Choroid plexus epithelial cell (primary cell): ENCODE measurements at regions not wholly inside any gene's neighbourhood (a gene's known extent, or its start where the extent isn't known, plus 50 kb on each side); places are given as distances from the start of the nearest gene placed in this dataset.

Experiments used
- DNase-seq: peaks from one replicate; pipeline ENCODE4 v3.0.0-alpha.2; 2010; ENCODE audit warnings: low read depth
- H3K4me3 ChIP-seq: 2 replicates; pipeline ENCODE4 v1.5.1; 2011; ENCODE audit warnings: low read depth, mild to moderate bottlenecking, control low read depth, low read length, moderate library complexity
- TF ChIP-seq, protein P1 (sequence below): conservative IDR thresholded peaks from 2 replicates; pipeline ENCODE4 v1.5.1; 2011; ENCODE audit warnings: low read depth, mild to moderate bottlenecking, control low read depth, inconsistent platforms, low read length, moderate library complexity

DNA sequence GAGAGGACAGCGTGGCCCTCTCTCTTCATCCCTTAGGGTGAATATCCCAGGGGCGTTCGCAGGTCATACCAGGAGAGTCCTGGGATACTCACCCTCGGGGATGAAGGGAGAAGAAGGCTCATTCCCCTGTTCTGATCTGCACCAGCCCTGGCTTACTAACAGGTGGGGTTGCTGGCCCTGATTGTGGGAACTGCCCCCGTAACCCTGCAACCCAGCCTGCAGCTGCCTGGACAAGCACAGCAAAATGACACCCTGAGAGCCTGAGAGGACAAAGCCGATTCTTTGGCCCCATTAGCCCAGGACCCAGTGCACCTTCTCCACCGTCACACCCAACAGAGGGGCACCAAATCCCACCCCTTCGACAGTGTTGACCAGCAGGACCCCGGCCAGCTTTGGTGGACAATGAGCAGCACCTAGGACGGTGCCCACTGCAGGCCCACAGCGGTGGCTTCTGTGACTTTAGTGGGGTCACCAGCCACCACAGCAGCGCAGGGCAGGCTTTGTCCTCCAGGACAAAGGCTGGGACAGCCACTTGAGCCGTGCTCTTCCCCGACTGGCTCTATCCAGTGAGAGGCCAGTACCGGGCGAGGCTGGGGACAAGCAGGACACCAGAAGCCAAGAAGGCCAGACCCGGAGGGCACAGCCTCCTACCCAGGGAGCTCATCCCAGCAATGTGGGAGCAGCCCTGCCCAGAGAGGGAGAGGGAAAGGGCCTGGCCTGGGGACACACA lies 98.5 kb upstream of the RTL6 start:
- no peak overlapping the region for H3K4me3 ChIP-seq
- no peak for DNase-seq
- TF ChIP-seq, protein P1, sequence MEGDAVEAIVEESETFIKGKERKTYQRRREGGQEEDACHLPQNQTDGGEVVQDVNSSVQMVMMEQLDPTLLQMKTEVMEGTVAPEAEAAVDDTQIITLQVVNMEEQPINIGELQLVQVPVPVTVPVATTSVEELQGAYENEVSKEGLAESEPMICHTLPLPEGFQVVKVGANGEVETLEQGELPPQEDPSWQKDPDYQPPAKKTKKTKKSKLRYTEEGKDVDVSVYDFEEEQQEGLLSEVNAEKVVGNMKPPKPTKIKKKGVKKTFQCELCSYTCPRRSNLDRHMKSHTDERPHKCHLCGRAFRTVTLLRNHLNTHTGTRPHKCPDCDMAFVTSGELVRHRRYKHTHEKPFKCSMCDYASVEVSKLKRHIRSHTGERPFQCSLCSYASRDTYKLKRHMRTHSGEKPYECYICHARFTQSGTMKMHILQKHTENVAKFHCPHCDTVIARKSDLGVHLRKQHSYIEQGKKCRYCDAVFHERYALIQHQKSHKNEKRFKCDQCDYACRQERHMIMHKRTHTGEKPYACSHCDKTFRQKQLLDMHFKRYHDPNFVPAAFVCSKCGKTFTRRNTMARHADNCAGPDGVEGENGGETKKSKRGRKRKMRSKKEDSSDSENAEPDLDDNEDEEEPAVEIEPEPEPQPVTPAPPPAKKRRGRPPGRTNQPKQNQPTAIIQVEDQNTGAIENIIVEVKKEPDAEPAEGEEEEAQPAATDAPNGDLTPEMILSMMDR = no peak

DNA sequence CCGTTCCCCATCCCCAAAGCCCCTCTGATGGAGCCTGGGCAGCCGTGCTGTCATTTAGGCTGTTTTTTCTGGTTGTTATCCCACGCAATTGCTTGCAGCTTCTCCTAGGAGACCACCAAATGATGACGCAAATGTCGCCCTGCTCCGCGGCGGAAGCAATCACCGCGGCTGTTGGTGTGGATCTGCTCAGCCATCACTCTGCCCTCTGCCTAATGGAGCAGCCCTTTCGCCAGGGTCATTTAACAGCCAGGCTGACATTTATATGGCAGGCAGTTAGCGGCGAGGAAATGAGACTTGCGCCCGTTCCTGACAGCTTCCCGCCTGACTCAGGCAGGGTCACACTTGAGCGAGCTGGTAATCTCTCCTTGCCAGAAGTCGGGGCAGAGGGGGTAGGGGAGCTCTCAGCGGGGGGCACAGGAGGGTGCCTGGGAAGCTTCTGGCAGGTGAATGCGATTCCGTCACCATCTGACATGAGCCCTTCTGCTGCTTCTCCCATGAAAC lies 97.9 kb upstream of the RTL6 start:
- DNase-seq = no peak
- TF ChIP-seq, protein P1 = no peak
- no peak overlapping the region for H3K4me3 ChIP-seq

DNA sequence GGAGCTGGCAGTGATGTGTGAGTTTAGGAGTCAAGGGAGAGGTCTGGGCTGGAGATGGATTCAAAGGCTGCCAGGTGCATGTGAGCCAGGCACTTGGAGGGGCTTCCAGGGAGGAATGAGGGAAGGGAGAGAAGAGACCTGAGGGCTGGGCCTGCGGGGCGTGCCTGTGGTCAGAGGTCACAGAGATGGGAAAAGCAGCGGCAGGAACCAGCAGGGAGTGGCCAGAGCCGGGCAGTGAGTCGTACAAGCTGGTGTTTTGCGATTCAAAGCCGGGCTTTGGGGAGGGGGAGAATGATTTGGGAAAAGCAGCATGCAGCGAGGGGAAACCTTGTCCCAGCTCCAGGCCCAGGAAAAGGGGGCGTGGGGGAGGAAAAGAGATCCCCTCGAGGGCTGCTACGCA lies 96.9 kb upstream of the RTL6 start:
- H3K4me3 ChIP-seq = no peak overlapping the region
- TF ChIP-seq, protein P1 = no peak
- no peak for DNase-seq

DNA sequence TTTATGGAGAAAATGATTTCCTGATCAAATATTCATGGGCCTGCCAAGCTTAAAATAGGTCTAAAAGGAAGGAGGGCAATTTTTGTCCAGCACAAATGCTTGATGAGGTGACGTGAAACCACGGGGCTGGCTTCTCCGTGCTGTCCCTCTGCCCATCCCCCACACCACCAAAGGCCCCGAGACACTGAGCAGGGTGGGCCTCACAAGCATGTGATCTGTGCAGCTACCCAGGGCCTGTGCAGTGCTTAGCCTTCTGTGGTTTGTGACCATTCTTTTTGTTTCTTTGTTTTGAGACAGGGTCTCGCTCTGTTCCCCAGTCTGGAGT lies 94.8 kb upstream of the RTL6 start:
- TF ChIP-seq, protein P1 = no peak
- DNase-seq = no peak
- H3K4me3 ChIP-seq = no peak overlapping the region

DNA sequence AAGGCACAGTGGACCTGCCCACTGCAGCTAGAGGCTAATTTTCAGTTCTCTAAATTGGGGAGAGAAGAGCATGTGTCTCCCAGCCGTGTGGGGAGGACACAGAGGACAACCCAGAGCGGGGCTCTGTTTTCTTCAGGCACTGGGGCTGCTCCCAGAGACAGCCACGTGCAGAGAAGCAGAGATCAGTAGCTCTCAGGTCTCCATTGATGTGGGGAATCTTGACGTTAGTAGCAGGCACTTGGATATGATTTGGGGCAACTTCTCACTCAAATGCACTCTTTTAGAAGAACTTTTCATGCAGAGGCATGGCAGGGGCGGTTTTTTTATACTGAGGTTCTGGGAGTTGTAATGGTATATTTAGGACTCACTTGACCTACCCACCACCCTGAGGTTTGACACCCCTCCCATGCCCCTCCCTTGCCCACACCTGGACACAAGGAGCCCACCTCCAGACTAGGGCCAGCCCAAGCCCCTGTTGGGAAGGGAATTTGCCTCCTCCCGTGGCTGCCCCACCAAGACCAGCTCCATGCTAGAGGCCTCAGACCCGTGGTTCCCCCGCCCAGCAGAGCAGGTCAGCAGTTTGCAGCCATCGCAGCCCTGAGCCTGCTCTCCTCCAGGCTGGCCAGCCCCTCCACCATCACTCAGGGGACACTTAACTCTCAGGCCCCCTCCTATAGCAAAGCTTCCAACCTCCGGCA lies 94.2 kb upstream of the RTL6 start:
- DNase-seq = no peak
- TF ChIP-seq, protein P1 = no peak
- H3K4me3 ChIP-seq = no peak overlapping the region

DNA sequence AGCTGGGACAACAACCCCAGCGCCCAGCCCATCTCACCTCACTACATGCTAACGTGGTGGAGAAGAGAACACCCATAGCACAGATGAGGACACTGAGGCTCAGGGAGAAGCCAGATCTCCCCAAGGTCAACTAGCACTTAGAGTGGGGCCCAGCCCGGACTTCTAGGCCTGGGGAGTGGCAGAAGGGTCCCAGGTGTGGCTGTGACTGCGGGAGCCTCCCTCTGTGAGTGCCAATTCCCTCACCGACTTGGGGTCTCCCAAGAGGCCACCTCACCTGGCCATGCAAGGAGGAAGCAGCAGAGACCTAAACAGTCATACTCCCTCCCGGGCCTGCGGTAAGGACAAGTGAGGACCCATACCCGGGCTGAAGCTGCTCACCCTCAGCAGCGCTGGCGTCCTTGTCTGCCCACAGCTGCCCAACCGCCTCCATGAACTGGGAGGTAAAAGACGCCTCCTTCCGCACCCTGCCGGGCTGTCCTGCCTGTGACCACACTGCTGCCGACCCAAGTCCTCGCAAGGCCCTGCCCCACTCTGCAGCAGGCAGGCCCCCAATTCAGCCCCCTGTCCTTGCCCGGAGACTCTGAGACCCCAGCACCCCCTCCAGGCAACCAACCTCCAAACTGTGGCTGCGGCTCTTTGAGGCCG lies 93.2 kb upstream of the RTL6 start:
- no peak for DNase-seq
- H3K4me3 ChIP-seq = no peak overlapping the region
- TF ChIP-seq, protein P1 = no peak

DNA sequence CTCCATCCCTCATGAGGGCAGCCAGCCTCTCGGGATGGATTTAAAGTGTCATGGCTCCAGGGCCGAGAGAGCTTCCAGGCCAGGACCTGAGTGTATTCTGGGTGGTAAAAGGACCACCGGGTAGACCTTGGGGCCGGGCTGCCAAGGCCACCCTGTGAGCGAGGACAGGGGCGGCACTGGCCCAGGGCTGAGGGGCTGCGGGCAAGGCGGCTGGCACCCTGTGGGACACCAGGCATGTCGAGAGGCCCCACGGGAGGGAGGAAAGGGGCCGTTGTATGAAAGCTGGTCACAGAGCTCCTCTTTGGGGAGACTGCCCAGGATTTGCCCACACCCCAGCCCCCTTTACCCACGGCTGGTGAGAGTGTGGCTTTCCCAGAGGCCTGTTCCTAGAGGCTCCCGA lies 92.3 kb upstream of the RTL6 start:
- TF ChIP-seq, protein P1 = no peak
- H3K4me3 ChIP-seq = no peak overlapping the region
- DNase-seq = no peak
